Mucosa of descending colon (tissue), 3 donors: ENCODE measurements at regions not wholly inside any gene's neighbourhood (a gene's known extent, or its start where the extent isn't known, plus 50 kb on each side); places are given as distances from the start of the nearest gene placed in this dataset.
"Not testable (repeated sequence)": the region's sequence is repeated elsewhere in the genome, so short reads cannot be mapped to it uniquely, and the experiment has no call there.

ENCODE experiments used
- ATAC-seq: fragments of 200-7000 bp; cut with Tn5 transposase; one replicate; pipeline ENCODE4 v1.9.1; 2020; ENCODE audit warnings: mild to moderate bottlenecking, moderate library complexity
- DNase-seq, 3 donors: peaks; one replicate each; pipeline ENCODE4 v3.0.0-alpha.2; 2020
- H3K36me3 ChIP-seq: fragments of 200-600 bp; one replicate; pipeline ENCODE4 v1.8.0; 2021; ENCODE audit warnings: low read depth, mild to moderate bottlenecking
- H3K4me1 ChIP-seq: fragments of 200-600 bp; one replicate; pipeline ENCODE4 v1.8.0; 2021; ENCODE audit warnings: low read depth, mild to moderate bottlenecking
- H3K4me3 ChIP-seq: fragments of 200-600 bp; one replicate; pipeline ENCODE4 v1.8.0; 2021; ENCODE audit warnings: mild to moderate bottlenecking
- H3K9me3 ChIP-seq: fragments of 200-600 bp; one replicate; pipeline ENCODE4 v1.8.0; 2021; ENCODE audit warnings: mild to moderate bottlenecking
- intact Hi-C, 2 donors: fragments of 100-400 bp; cut with DNase I in 1 of 2; cut with micrococcal nuclease in 1 of 2; formaldehyde crosslinking; loops; one replicate each; pipeline versions ENCODE4 v1.11.0 to v1.11.1; 2022; cut with DNase I, micrococcal nuclease
- TF ChIP-seq, protein P1 (sequence below): fragments of 200-600 bp; IDR thresholded peaks from one replicate; pipeline ENCODE4 v1.8.0; 2022; ENCODE audit warnings: antibody characterized with exemption, mild to moderate bottlenecking
- donor health status: DM: no; HTN: no; CAD: no; lungs with moderate emphysema.
- donor health status: DM: no; HTN: no; CAD: no.
- donor health status: DM: no; HTN: yes; CAD: no.

DNA sequence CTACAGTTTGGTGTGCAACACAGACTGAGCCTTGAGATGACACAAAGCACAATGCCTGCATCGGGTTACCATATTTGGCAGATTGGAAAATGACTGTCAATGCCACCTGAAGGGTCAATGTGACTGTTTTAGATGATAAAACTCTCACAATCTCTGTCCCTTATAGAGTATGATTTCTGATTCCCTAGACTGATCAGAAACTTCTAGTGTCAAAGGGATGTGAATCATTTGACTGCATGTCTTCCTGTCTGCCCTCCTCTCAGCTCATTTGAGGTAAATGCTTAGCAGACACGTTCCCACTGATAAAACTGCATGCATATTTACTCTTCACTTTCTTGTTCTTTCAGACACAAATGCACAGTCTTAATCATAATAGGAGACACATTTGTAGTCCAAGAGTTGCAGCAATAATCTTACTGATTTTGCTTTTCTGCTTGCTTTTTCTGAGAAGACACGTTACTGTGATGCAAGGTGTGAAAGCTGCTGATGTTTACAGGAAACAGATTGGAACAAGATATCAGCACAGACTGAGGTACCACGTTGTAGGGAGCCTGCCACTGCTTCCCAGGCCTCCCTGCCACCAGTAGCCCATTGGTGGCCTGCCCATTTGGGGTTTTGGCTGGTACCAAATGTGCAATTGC, 77.8 kb downstream of the GCNT4 start:
- H3K9me3 ChIP-seq: no peaks in the 10 kb centered on the region
- intact Hi-C loops: no loop called here
- H3K4me1 ChIP-seq: peaks cover under 1% of the 10 kb centered on the region
- no peak overlapping the region for H3K4me3 ChIP-seq
- H3K36me3 ChIP-seq: no peaks in the 10 kb centered on the region
- ATAC-seq (peak; percentile 45), DNase-seq (no peak)
- TF ChIP-seq, protein P1, sequence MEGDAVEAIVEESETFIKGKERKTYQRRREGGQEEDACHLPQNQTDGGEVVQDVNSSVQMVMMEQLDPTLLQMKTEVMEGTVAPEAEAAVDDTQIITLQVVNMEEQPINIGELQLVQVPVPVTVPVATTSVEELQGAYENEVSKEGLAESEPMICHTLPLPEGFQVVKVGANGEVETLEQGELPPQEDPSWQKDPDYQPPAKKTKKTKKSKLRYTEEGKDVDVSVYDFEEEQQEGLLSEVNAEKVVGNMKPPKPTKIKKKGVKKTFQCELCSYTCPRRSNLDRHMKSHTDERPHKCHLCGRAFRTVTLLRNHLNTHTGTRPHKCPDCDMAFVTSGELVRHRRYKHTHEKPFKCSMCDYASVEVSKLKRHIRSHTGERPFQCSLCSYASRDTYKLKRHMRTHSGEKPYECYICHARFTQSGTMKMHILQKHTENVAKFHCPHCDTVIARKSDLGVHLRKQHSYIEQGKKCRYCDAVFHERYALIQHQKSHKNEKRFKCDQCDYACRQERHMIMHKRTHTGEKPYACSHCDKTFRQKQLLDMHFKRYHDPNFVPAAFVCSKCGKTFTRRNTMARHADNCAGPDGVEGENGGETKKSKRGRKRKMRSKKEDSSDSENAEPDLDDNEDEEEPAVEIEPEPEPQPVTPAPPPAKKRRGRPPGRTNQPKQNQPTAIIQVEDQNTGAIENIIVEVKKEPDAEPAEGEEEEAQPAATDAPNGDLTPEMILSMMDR: no peak

DNA sequence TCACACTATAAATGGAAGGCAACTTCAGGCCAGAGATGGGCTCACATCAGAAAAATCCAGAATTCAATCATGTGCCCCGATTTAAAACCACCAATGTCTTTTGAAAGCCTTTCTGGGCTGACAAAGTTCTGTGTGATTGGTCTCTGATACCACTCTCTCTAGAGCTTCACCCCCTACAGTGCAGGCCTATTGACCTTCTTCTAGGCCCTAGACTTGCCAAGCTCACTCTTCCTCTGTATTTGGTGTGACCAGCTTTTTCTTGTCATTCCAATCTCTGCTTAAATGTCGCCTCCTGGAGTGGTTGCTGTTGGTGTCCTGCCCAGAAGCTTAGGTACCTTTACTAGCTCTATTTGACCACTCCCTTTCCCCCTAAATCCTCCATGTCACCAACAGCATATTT, 78.7 kb downstream of the GCNT4 start:
- no peaks in the 10 kb centered on the region for H3K36me3 ChIP-seq
- ATAC-seq (no peak), DNase-seq (no peak)
- intact Hi-C loops: no loop called here
- H3K4me1 ChIP-seq: peaks cover 3% of the 10 kb centered on the region
- no peak overlapping the region for H3K4me3 ChIP-seq
- H3K9me3 ChIP-seq: no peaks in the 10 kb centered on the region
- TF ChIP-seq, protein P1: no peak

DNA sequence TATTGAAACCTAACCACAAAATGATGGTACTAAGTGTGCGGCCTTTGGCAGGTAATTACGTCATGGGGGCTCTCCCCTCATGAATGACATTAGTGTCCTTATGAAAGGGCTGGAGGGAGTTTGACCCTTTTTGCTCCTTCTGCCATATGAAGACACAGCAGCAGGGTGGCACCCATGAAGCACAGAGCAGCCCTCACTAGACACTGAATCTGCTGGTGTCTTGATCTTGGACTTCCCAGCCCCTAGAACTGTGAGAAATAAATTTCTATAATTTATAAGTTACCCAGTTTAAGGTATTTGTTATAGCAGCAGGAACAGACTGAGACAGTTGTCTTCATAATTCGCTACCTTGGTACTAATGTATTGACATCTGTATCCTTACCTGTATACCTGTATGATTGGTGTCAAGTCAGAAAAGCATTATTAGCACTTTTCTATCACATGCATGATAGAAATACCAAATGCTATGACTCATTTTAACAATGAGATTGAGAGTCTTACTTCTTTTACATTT, 80.4 kb downstream of the GCNT4 start:
- TF ChIP-seq, protein P1: no peak
- intact Hi-C loops: no loop called here

DNA sequence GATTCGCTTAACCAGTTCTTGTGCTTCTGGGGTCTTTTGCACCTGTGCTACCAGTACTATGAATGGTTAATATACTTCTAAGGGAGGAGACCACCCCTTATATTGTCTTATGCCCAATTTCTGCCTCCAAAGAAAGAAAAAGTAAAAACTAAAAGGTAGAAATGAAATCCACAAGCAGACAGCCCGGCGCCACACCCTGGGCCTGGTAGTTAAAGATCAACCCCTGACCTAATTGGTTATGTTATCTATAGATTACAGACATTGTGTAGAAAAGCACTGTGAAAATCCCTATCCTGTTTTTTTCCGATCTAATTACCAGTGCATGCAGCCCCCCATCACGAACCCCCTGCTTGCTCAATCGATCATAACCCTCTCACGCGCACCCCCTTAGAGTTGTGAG, 81.5 kb downstream of the GCNT4 start:
- H3K9me3 ChIP-seq, H3K36me3 ChIP-seq, intact Hi-C loops, H3K4me3 ChIP-seq, H3K4me1 ChIP-seq: not testable (repeated sequence)
- peak in 2 of 3 donors; percentile 55 to 70 for DNase-seq
- peak; percentile 38 for ATAC-seq

More for the DNA sequence above, 80.4 kb downstream of the GCNT4 start:
- DNase-seq (no peak), ATAC-seq (no peak)
- Histone ChIP-seq H3K4me3 (no peak overlapping the region), H3K4me1 (peaks cover 3% of the 10 kb centered on the region), H3K9me3 (no peaks in the 10 kb centered on the region), H3K36me3 (no peaks in the 10 kb centered on the region)

DNA sequence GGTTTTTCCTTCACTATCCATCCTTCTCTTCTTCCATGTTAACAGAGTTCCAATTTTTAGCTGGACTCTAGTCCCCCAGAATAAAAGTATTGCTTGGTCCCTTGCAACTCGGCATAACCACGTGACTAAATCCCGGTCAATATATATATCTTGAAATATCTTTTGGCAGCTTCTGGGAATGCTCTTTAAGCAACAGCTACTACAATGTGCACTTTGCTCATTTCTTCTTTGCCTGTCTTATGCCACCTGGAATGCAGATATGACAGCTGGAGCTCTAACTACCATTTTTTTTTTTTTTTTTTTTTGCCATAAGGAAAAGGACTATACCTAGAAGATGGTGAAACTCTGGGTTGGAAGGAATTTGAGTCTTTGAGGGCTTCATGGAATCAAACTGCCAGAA, 82.6 kb downstream of the GCNT4 start:
- no peak for DNase-seq
- ATAC-seq: peak; percentile 35
- intact Hi-C loops: no loop called here
- TF ChIP-seq, protein P1: no peak
- Histone ChIP-seq H3K4me1 (peaks cover 3% of the 10 kb centered on the region), H3K9me3 (no peaks in the 10 kb centered on the region), H3K36me3 (no peaks in the 10 kb centered on the region), H3K4me3 (no peak overlapping the region)

DNA sequence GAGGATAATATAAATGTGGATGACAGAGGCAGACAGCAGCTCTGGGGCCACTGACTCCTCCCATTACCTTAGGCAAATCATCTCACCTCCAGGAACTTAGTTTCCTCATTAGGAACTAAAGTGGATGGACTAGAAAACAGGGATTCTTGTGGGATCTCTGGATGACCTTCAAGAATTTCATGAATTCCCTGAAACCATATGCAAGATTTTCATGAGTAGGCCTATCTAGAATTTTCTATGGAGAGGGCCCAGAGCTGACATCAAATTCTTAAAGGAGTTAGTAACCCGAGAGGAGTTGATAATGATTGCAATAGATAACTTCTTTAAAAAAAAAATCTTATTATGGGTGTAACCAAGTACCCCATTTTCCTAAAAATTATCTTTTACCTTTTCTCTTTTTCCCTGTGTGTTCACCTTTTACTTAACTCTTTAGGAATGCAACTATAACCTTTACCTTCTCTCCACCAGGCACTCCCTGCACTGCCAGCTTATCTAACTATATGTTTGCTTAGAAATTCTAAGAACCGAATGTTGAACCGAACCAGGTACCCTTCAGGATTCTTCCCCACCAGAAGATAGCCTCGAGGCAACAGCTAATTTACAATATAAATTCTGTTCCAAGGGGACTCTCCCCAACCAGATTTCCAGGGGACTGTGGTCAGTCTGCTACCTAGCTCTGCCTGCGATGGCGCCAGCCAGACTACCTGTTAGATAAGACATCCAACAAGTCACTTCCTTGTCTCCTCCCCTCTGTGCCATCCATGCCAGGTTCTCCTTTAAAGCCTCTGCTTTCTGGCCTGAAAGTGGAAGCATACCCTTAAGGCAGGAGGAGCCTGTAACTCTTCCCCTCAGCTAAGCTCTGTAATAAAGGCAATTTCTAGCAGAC, 86.0 kb downstream of the GCNT4 start:
- intact Hi-C loops: no loop called here
- DNase-seq (peak; percentile 42 to 77 (median 63)), ATAC-seq (peak; percentile 93)
- H3K4me1 ChIP-seq: peaks cover 3% of the 10 kb centered on the region
- TF ChIP-seq, protein P1: no peak
- H3K4me3 ChIP-seq: no peak overlapping the region
- H3K36me3 ChIP-seq: no peaks in the 10 kb centered on the region
- no peaks in the 10 kb centered on the region for H3K9me3 ChIP-seq
